ENCODE measurements at regions not wholly inside any gene's neighbourhood (a gene's known extent, or its start where the extent isn't known, plus 50 kb on each side); places are given as distances from the start of the nearest gene placed in this dataset.

- peak overlapping the region in 3 of 4 donors; percentile 55 to 87 (median 73) for H3K27ac ChIP-seq
- TF ChIP-seq POLR2A (IDR thresholded peaks at IDR 0.05), result no peak
- no peak for DNase-seq
- no peaks in the 10 kb centered on the region for H3K27me3 ChIP-seq
- H3K4me3 ChIP-seq, result no peak overlapping the region
- intact Hi-C loops (cut with DNase I), result no loop called here
- H3K36me3 ChIP-seq, result no peaks in the 10 kb centered on the region
- H3K4me1 ChIP-seq, result peaks cover 0 to 44% (median 42%) of the 10 kb centered on the region in 3 donors
- WGBS, 2 donors, result 74 to 89% methylated on average over 10 to 12 of the region's 13 CpGs
- H3K9me3 ChIP-seq, result no peaks in the 10 kb centered on the region
Observed at GRCh38 chr20:50337521-50338466, 147.2 kb downstream of the CEBPB start.

- H3K4me3 ChIP-seq, result peak overlapping the region in 2 of 4 donors; percentile 13 to 52
- no peaks in the 10 kb centered on the region for H3K27me3 ChIP-seq
- no peaks in the 10 kb centered on the region for H3K36me3 ChIP-seq
- H3K4me1 ChIP-seq, result peaks cover 0 to 38% (median 32%) of the 10 kb centered on the region in 3 donors
- intact Hi-C loops (cut with DNase I), result no loop called here
- no peak for DNase-seq
- TF ChIP-seq POLR2A (IDR thresholded peaks at IDR 0.05), result no peak
- TF ChIP-seq, protein P1, sequence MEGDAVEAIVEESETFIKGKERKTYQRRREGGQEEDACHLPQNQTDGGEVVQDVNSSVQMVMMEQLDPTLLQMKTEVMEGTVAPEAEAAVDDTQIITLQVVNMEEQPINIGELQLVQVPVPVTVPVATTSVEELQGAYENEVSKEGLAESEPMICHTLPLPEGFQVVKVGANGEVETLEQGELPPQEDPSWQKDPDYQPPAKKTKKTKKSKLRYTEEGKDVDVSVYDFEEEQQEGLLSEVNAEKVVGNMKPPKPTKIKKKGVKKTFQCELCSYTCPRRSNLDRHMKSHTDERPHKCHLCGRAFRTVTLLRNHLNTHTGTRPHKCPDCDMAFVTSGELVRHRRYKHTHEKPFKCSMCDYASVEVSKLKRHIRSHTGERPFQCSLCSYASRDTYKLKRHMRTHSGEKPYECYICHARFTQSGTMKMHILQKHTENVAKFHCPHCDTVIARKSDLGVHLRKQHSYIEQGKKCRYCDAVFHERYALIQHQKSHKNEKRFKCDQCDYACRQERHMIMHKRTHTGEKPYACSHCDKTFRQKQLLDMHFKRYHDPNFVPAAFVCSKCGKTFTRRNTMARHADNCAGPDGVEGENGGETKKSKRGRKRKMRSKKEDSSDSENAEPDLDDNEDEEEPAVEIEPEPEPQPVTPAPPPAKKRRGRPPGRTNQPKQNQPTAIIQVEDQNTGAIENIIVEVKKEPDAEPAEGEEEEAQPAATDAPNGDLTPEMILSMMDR (IDR thresholded peaks at IDR 0.05), result peak in 1 of 6 experiments; percentile 5
- 23 to 34% methylated on average over 12 of the region's 12 CpGs for WGBS, 2 donors
- H3K27ac ChIP-seq, result peak overlapping the region; percentile 52 to 87 (median 64)
- no peaks in the 10 kb centered on the region for H3K9me3 ChIP-seq
Observed at GRCh38 chr20:50338479-50339391, 148.1 kb downstream of the CEBPB start.

GRCh38 chr20:50339466-50339901 is 148.9 kb downstream of the CEBPB start:
- Histone ChIP-seq H3K9me3 (no peaks in the 10 kb centered on the region), H3K27ac (peak overlapping the region; percentile 52 to 87 (median 64)), H3K27me3 (no peaks in the 10 kb centered on the region), H3K4me3 (peak overlapping the region in 1 of 4 donors; percentile 52), H3K4me1 (peaks cover 0 to 38% (median 25%) of the 10 kb centered on the region in 3 donors), H3K36me3 (no peaks in the 10 kb centered on the region)
- WGBS, 2 donors, result 22 to 38% methylated on average over 3 of the region's 3 CpGs
- no peak for DNase-seq
- TF ChIP-seq, protein P1 (IDR thresholded peaks at IDR 0.05), result no peak
- no peak for TF ChIP-seq POLR2A (IDR thresholded peaks at IDR 0.05)
- intact Hi-C loops (cut with DNase I), result no loop called here

- Histone ChIP-seq H3K27ac (no peak overlapping the region), H3K36me3 (no peaks in the 10 kb centered on the region), H3K4me1 (peaks cover 0 to 40% (median 19%) of the 10 kb centered on the region in 3 donors), H3K9me3 (no peaks in the 10 kb centered on the region), H3K27me3 (no peaks in the 10 kb centered on the region), H3K4me3 (no peak overlapping the region)
- intact Hi-C loops (cut with DNase I), result no loop called here
- no peak for TF ChIP-seq POLR2A (IDR thresholded peaks at IDR 0.05)
- TF ChIP-seq, protein P1 (IDR thresholded peaks at IDR 0.05), result no peak
- no peak for DNase-seq
- WGBS, 2 donors, result 80 to 100% methylated on average over 1 to 4 of the region's 7 CpGs
Observed at GRCh38 chr20:50340541-50340940, 149.9 kb downstream of the CEBPB start.

GRCh38 chr20:50341050-50341449 is 150.4 kb downstream of the CEBPB start:
- no peak for DNase-seq
- 60 to 80% methylated on average over 1 to 2 of the region's 9 CpGs for WGBS, 2 donors
- Histone ChIP-seq H3K4me1 (peaks cover 1 to 46% (median 24%) of the 10 kb centered on the region in 3 donors), H3K27me3 (no peaks in the 10 kb centered on the region), H3K27ac (no peak overlapping the region), H3K9me3 (no peaks in the 10 kb centered on the region), H3K4me3 (no peak overlapping the region), H3K36me3 (no peaks in the 10 kb centered on the region)
- intact Hi-C loops (cut with DNase I), result no loop called here
- TF ChIP-seq, protein P1 (IDR thresholded peaks at IDR 0.05), result no peak
- no peak for TF ChIP-seq POLR2A (IDR thresholded peaks at IDR 0.05)
